IMR-90 (cell line): ENCODE measurements at regions not wholly inside any gene's neighbourhood (a gene's known extent, or its start where the extent isn't known, plus 50 kb on each side); places are given as distances from the start of the nearest gene placed in this dataset.

Experiments used
- ATAC-seq: fragments of 200-7000 bp; cut with Tn5 transposase; 2 replicates; pipeline ENCODE4 v1.9.1; 2020; ENCODE audit warnings: low read depth, mild to moderate bottlenecking, moderate library complexity
- BruUV-seq: library from RNA; stranded (reverse); fragments of 400-500 nt; replicated peaks from 2 replicates; lab custom pipeline; 2021; lab: Mats Ljungman, UMichigan
- CTCF ChIA-PET: fragments of 300-600 bp; formaldehyde crosslinking; extraction: SDS; loops from one replicate; lab custom pipeline; 2021; ENCODE audit warnings: antibody characterized with exemption; lab: Yijun Ruan, JAX
- POLR2A ChIA-PET: fragments of 300-600 bp; sonication (Branson Sonifier 250); formaldehyde crosslinking; loops from one replicate; lab custom pipeline; 2022; ENCODE audit warnings: antibody characterized with exemption; ENCODE audit not compliant: unreplicated experiment; lab: Charles Lee
- DNase-seq: peaks from one replicate; pipeline ENCODE4 v3.0.0; 2013
- H2AFZ ChIP-seq: replicated peaks from 2 replicates; pipeline ENCODE3; 2013; ENCODE audit warnings: low read length, mild to moderate bottlenecking; ENCODE audit not compliant: poor library complexity
- H2AK5ac ChIP-seq: 2 replicates; pipeline ENCODE4 v1.6.1; 2013; ENCODE audit warnings: low read depth, low read length, inconsistent platforms
- H2AK9ac ChIP-seq: replicated peaks from 2 replicates; pipeline ENCODE3; 2013; ENCODE audit warnings: mild to moderate bottlenecking, low read depth, low read length, moderate library complexity; ENCODE audit not compliant: poor library complexity
- H2BK120ac ChIP-seq: 2 replicates; pipeline ENCODE4 v1.6.1; 2013; ENCODE audit warnings: low read depth, low read length, inconsistent platforms
- H2BK15ac ChIP-seq: 3 replicates; pipeline ENCODE4 v1.6.1; 2013; ENCODE audit warnings: low read depth, low read length, inconsistent platforms
- H2BK20ac ChIP-seq: 2 replicates; pipeline ENCODE4 v1.6.1; 2013; ENCODE audit warnings: low read depth, mild to moderate bottlenecking, inconsistent platforms, low read length, moderate library complexity
- H2BK5ac ChIP-seq: 2 replicates; pipeline ENCODE4 v1.6.1; 2013; ENCODE audit warnings: mild to moderate bottlenecking, low read depth, low read length, inconsistent platforms; ENCODE audit not compliant: poor library complexity, severe bottlenecking
- H3K14ac ChIP-seq: replicated peaks from 2 replicates; pipeline ENCODE4 v1.6.1; 2013; ENCODE audit warnings: low read depth, low read length, inconsistent platforms
- H3K18ac ChIP-seq: 2 replicates; pipeline ENCODE4 v1.6.1; 2013; ENCODE audit warnings: low read depth, low read length, control low read depth
- H3K23ac ChIP-seq: 2 replicates; pipeline ENCODE4 v1.6.1; 2013; ENCODE audit warnings: low read depth, low read length, inconsistent platforms
- H3K27ac ChIP-seq: 2 replicates; pipeline ENCODE4 v1.5.1; 2013; ENCODE audit warnings: mild to moderate bottlenecking, control low read depth, low read length; ENCODE audit not compliant: insufficient read depth
- H3K27me3 ChIP-seq: 2 replicates; pipeline ENCODE4 v1.6.1; 2013; ENCODE audit warnings: low read length; ENCODE audit not compliant: control insufficient read depth, insufficient read depth
- H3K36me3 ChIP-seq: 2 replicates; pipeline ENCODE4 v1.6.1; 2013; ENCODE audit warnings: low read length, mixed read lengths; ENCODE audit not compliant: control insufficient read depth, insufficient read depth
- H3K4ac ChIP-seq: 2 replicates; pipeline ENCODE4 v1.6.1; 2013; ENCODE audit warnings: low read depth, low read length, inconsistent platforms
- H3K4me1 ChIP-seq: 2 replicates; pipeline ENCODE4 v1.6.1; 2013; ENCODE audit warnings: low read length, mixed read lengths; ENCODE audit not compliant: control insufficient read depth, insufficient read depth
- H3K4me2 ChIP-seq: 2 replicates; pipeline ENCODE4 v1.6.1; 2013; ENCODE audit warnings: low read depth, mild to moderate bottlenecking, control low read depth, low read length, moderate library complexity
- H3K4me3 ChIP-seq: 2 replicates; pipeline ENCODE4 v1.5.1; 2013; ENCODE audit warnings: low read depth, mild to moderate bottlenecking, control low read depth, low read length, moderate library complexity; ENCODE audit not compliant: insufficient read depth
- H3K56ac ChIP-seq: 2 replicates; pipeline ENCODE4 v1.6.1; 2013; ENCODE audit warnings: low read length, inconsistent platforms; ENCODE audit not compliant: insufficient read depth; ENCODE audit errors: extremely low read depth
- H3K79me1 ChIP-seq, 2 experiments: 2 replicates each; pipeline ENCODE4 v1.6.1; 2013; ENCODE audit warnings: low read length in 2 of 2, inconsistent platforms in 1 of 2, low read depth in 1 of 2
- H3K9ac ChIP-seq: 2 replicates; pipeline ENCODE4 v1.6.1; 2013; ENCODE audit warnings: low read depth, low read length, control low read depth
- H3K9me1 ChIP-seq: 2 replicates; pipeline ENCODE4 v1.6.1; 2013; ENCODE audit warnings: low read length, inconsistent platforms; ENCODE audit not compliant: insufficient read depth
- H3K9me3 ChIP-seq: 2 replicates; pipeline ENCODE4 v1.6.1; 2013; ENCODE audit warnings: low read length; ENCODE audit not compliant: control insufficient read depth, insufficient read depth
- H4K20me1 ChIP-seq: 2 replicates; pipeline ENCODE4 v1.6.1; 2013; ENCODE audit warnings: low read length, inconsistent platforms; ENCODE audit not compliant: insufficient read depth
- H4K5ac ChIP-seq: 2 replicates; pipeline ENCODE4 v1.6.1; 2013; ENCODE audit warnings: mild to moderate bottlenecking, low read depth, low read length, control low read depth
- H4K8ac ChIP-seq, 2 experiments: 2 replicates each; pipeline ENCODE4 v1.6.1; 2013; ENCODE audit warnings: low read depth in 2 of 2, low read length in 2 of 2, control low read depth in 1 of 2, inconsistent platforms in 1 of 2
- H4K91ac ChIP-seq: 2 replicates; pipeline ENCODE4 v1.6.1; 2013; ENCODE audit warnings: low read depth, low read length, inconsistent platforms; ENCODE audit not compliant: insufficient read depth
- BHLHE40 ChIP-seq: fragments of 150-350 bp; IDR thresholded peaks from 2 replicates; pipeline ENCODE4 v1.6.1; 2016; ENCODE audit warnings: mild to moderate bottlenecking, low read depth, low read length
- CEBPB ChIP-seq: IDR thresholded peaks from 2 replicates; pipeline ENCODE4 v1.6.1; 2012; ENCODE audit warnings: low read depth, low read length, improper control_type of control experiment
- CHD1 ChIP-seq: IDR thresholded peaks from 2 replicates; pipeline ENCODE4 v1.6.1; 2012; ENCODE audit warnings: low read depth, low read length, improper control_type of control experiment
- CTCF ChIP-seq: conservative IDR thresholded peaks from 2 replicates; pipeline ENCODE4 v1.5.1; 2012; ENCODE audit warnings: mild to moderate bottlenecking, low read depth, low read length, improper control_type of control experiment
- ELK1 ChIP-seq: fragments of 150-350 bp; IDR thresholded peaks from 2 replicates; pipeline ENCODE4 v1.6.1; 2016; ENCODE audit warnings: low read depth, mild to moderate bottlenecking, low read length, moderate library complexity, borderline replicate concordance
- FOS ChIP-seq: fragments of 150-350 bp; IDR thresholded peaks from 2 replicates; pipeline ENCODE4 v1.6.1; 2016; ENCODE audit warnings: low read depth, low read length
- MAFK ChIP-seq: IDR thresholded peaks from 2 replicates; pipeline ENCODE4 v1.6.1; 2012; ENCODE audit warnings: low read depth, low read length, improper control_type of control experiment
- MAZ ChIP-seq: IDR thresholded peaks from 2 replicates; pipeline ENCODE4 v1.6.1; 2012; ENCODE audit warnings: low read depth, mild to moderate bottlenecking, low read length, improper control_type of control experiment, moderate library complexity, borderline replicate concordance
- MXI1 ChIP-seq: IDR thresholded peaks from 2 replicates; pipeline ENCODE4 v1.6.1; 2012; ENCODE audit warnings: low read depth, mild to moderate bottlenecking, low read length, moderate library complexity, borderline replicate concordance
- NFE2L2 ChIP-seq: fragments of 150-350 bp; IDR thresholded peaks from 2 replicates; pipeline ENCODE4 v1.6.1; 2016; ENCODE audit warnings: low read depth, mild to moderate bottlenecking, low read length
- POLR2A ChIP-seq: IDR thresholded peaks from 2 replicates; pipeline ENCODE4 v1.6.1; 2012; ENCODE audit warnings: mild to moderate bottlenecking, low read depth, low read length
- RAD21 ChIP-seq: IDR thresholded peaks from 2 replicates; pipeline ENCODE4 v1.6.1; 2012; ENCODE audit warnings: low read length, improper control_type of control experiment
- RCOR1 ChIP-seq: IDR thresholded peaks from 2 replicates; pipeline ENCODE4 v1.6.1; 2012; ENCODE audit warnings: mild to moderate bottlenecking, low read length, improper control_type of control experiment; ENCODE audit not compliant: insufficient replicate concordance
- RFX5 ChIP-seq: IDR thresholded peaks from 2 replicates; pipeline ENCODE4 v1.8.0; 2012; ENCODE audit warnings: low read depth, mild to moderate bottlenecking, low read length, moderate library complexity
- SMC3 ChIP-seq: fragments of 150-350 bp; IDR thresholded peaks from 2 replicates; pipeline ENCODE4 v1.6.1; 2016; ENCODE audit warnings: low read depth, mild to moderate bottlenecking, antibody characterized with exemption, low read length, moderate library complexity
- USF2 ChIP-seq: fragments of 150-350 bp; IDR thresholded peaks from 2 replicates; pipeline ENCODE4 v1.6.1; 2017; ENCODE audit warnings: mild to moderate bottlenecking, antibody characterized with exemption, low read length, low read depth
- dilution Hi-C: fragments of 300-500 bp; cut with HindIII; formaldehyde crosslinking; loops from one replicate; pipeline ENCODE4 v1.14.3; 2018; ENCODE audit warnings: low sequenced_read_pairs; ENCODE audit not compliant: unreplicated experiment
- in situ Hi-C: fragments of 300-500 bp; cut with MboI; formaldehyde crosslinking; loops from 3 replicates; pipeline ENCODE4 v1.14.3; 2019; ENCODE audit warnings: low sequenced_read_pairs, inconsistent platforms, mixed read lengths
- intact Hi-C: fragments of 100-400 bp; cut with micrococcal nuclease; formaldehyde crosslinking; loops from 2 replicates; pipeline ENCODE4 v1.10.0; 2022

- Histone ChIP-seq H3K18ac (no peak overlapping the region), H3K4me2 (no peak overlapping the region), H2AK5ac (no peak overlapping the region), H4K8ac (no peak overlapping the region), H4K5ac (no peak overlapping the region), H3K56ac (no peak overlapping the region), H2AK9ac (no peak overlapping the region), H3K14ac (no peak overlapping the region), H3K4ac (no peak overlapping the region), H2BK120ac (no peak overlapping the region), H3K27ac (no peak overlapping the region), H3K4me3 (no peak overlapping the region), H2AFZ (no peak overlapping the region), H3K9ac (no peak overlapping the region), H3K9me3 (peaks cover 17% of the 10 kb centered on the region), H4K20me1 (no peaks in the 10 kb centered on the region), H3K9me1 (no peaks in the 10 kb centered on the region), H3K4me1 (no peaks in the 10 kb centered on the region), H2BK5ac (no peak overlapping the region), H2BK15ac (no peak overlapping the region), H4K91ac (no peak overlapping the region), H3K79me1 (no peaks in the 10 kb centered on the region), H2BK20ac (no peak overlapping the region), H3K27me3 (no peaks in the 10 kb centered on the region), H3K36me3 (no peaks in the 10 kb centered on the region), H3K23ac (no peak overlapping the region)
- ChIA-PET POLR2A (no interaction called here), CTCF (no interaction called here)
- ATAC-seq (no peak), DNase-seq (no peak)
- dilution Hi-C loops: no loop called here
- in situ Hi-C loops: no loop called here
- no peak for TF ChIP-seq CEBPB
- no peak for TF ChIP-seq RAD21
- TF ChIP-seq MAFK: no peak
- TF ChIP-seq RFX5: no peak
- no peak for TF ChIP-seq RCOR1
- TF ChIP-seq NFE2L2: no peak
- TF ChIP-seq MAZ: no peak
- TF ChIP-seq MXI1: no peak
- TF ChIP-seq BHLHE40: no peak
- no peak for TF ChIP-seq CHD1
- TF ChIP-seq SMC3: no peak
- no peak for TF ChIP-seq ELK1
- TF ChIP-seq USF2: no peak
- no peak for TF ChIP-seq POLR2A
- TF ChIP-seq CTCF: no peak
- TF ChIP-seq FOS: no peak
- BruUV-seq: no TSS peak
- intact Hi-C loops: no loop called here
Measured at GRCh38 chr5:116736671-116737070, 162.0 kb upstream of the SEMA6A start.
